Gastrocnemius medialis (tissue), 4 donors: ENCODE measurements at regions not wholly inside any gene's neighbourhood (a gene's known extent, or its start where the extent isn't known, plus 50 kb on each side); places are given as distances from the start of the nearest gene placed in this dataset.

Experiments
- CTCF ChIP-seq, 5 experiments: fragments of 450-650 bp in 3 of 5; fragments of 200-600 bp in 2 of 5; sonication (generic) in 2 of 5; IDR thresholded peaks in 4 of 5; conservative IDR thresholded peaks in 1 of 5; 1 replicate in 4 of 5; 2 replicates in 1 of 5; pipeline ENCODE4 v1.5.1; 2016 to 2019; ENCODE audit warnings: antibody characterized with exemption in 5 of 5, mild to moderate bottlenecking in 3 of 5, moderate library complexity in 3 of 5
- POLR2A ChIP-seq, 2 donors: fragments of 450-650 bp; IDR thresholded peaks; one replicate each; pipeline ENCODE4 v1.6.1; 2017; ENCODE audit warnings: antibody characterized with exemption in 2 of 2, mild to moderate bottlenecking in 2 of 2, moderate library complexity in 2 of 2

GRCh38 chr7:84783141-84783778 is 403.6 kb downstream of the SEMA3D start:
- no peak for TF ChIP-seq CTCF (IDR thresholded peaks at IDR 0.05 in 4 of 5, conservative IDR thresholded peaks at IDR 0.05 in 1 of 5)
- TF ChIP-seq POLR2A (IDR thresholded peaks at IDR 0.05), result no peak
